Fibroblast of mammary gland (primary cell): ENCODE measurements at regions not wholly inside any gene's neighbourhood (a gene's known extent, or its start where the extent isn't known, plus 50 kb on each side); places are given as distances from the start of the nearest gene placed in this dataset.

Experiments used
- DNase-seq: peaks from one replicate; pipeline ENCODE4 v3.0.0-alpha.2; 2010; ENCODE audit warnings: low read depth
- H3K4me3 ChIP-seq: 2 replicates; pipeline ENCODE4 v1.5.1; 2011; ENCODE audit warnings: low read depth, mild to moderate bottlenecking, low read length, moderate library complexity; ENCODE audit not compliant: control insufficient read depth
- CTCF ChIP-seq: conservative IDR thresholded peaks from 2 replicates; pipeline ENCODE4 v1.5.1; 2011; ENCODE audit warnings: low read depth, low read length, inconsistent platforms; ENCODE audit not compliant: control insufficient read depth, insufficient read depth

GRCh38 chr2:48900321-48901014, 144.9 kb upstream of the LHCGR start:
- TF ChIP-seq CTCF = no peak
- peak; percentile 36 for DNase-seq
- H3K4me3 ChIP-seq = no peak overlapping the region

GRCh38 chr2:48896870-48897269, 141.3 kb upstream of the LHCGR start:
- DNase-seq = no peak
- no peak for TF ChIP-seq CTCF

GRCh38 chr2:48890454-48891131, 135.1 kb upstream of the LHCGR start:
- H3K4me3 ChIP-seq = no peak overlapping the region
- no peak for TF ChIP-seq CTCF
- DNase-seq = no peak

More at GRCh38 chr2:48896870-48897269, 141.3 kb upstream of the LHCGR start:
- no peak overlapping the region for H3K4me3 ChIP-seq

- no peak overlapping the region for H3K4me3 ChIP-seq
- TF ChIP-seq CTCF = no peak
- no peak for DNase-seq
These were observed 132.5 kb upstream of the LHCGR start for GRCh38 chr2:48888066-48888465.

GRCh38 chr2:48886919-48887318, 131.4 kb upstream of the LHCGR start:
- no peak overlapping the region for H3K4me3 ChIP-seq
- no peak for TF ChIP-seq CTCF
- no peak for DNase-seq

- TF ChIP-seq CTCF = no peak
- H3K4me3 ChIP-seq = no peak overlapping the region
- no peak for DNase-seq
These were observed 130.3 kb upstream of the LHCGR start for GRCh38 chr2:48885841-48886240.
